AG04449 (cell line): ENCODE measurements at regions not wholly inside any gene's neighbourhood (a gene's known extent, or its start where the extent isn't known, plus 50 kb on each side); places are given as distances from the start of the nearest gene placed in this dataset.

Source experiments
- CTCF ChIA-PET: fragments of 350-600 bp; formaldehyde crosslinking; extraction: SDS; loops from one replicate; lab custom pipeline; 2021; ENCODE audit warnings: antibody characterized with exemption; lab: Yijun Ruan, JAX
- POLR2A ChIA-PET: fragments of 400-600, 350-600 bp; formaldehyde crosslinking; extraction: SDS; loops from one replicate; lab custom pipeline; 2020; ENCODE audit warnings: antibody characterized with exemption, inconsistent platforms; lab: Yijun Ruan, JAX
- DNase-seq: peaks from one replicate; pipeline ENCODE4 v3.0.0-alpha.2; 2010; ENCODE audit warnings: low read depth, low spot score
- H3K4me3 ChIP-seq: 2 replicates; pipeline ENCODE4 v1.5.1; 2011; ENCODE audit warnings: low read depth, mild to moderate bottlenecking, control low read depth, low read length
- CTCF ChIP-seq: IDR thresholded peaks from one replicate; pipeline ENCODE4 v1.5.1; 2011; ENCODE audit warnings: mild to moderate bottlenecking, moderate library complexity, low read length, control low read depth, inconsistent platforms; ENCODE audit not compliant: insufficient read depth; ENCODE audit errors: missing control alignments

DNA sequence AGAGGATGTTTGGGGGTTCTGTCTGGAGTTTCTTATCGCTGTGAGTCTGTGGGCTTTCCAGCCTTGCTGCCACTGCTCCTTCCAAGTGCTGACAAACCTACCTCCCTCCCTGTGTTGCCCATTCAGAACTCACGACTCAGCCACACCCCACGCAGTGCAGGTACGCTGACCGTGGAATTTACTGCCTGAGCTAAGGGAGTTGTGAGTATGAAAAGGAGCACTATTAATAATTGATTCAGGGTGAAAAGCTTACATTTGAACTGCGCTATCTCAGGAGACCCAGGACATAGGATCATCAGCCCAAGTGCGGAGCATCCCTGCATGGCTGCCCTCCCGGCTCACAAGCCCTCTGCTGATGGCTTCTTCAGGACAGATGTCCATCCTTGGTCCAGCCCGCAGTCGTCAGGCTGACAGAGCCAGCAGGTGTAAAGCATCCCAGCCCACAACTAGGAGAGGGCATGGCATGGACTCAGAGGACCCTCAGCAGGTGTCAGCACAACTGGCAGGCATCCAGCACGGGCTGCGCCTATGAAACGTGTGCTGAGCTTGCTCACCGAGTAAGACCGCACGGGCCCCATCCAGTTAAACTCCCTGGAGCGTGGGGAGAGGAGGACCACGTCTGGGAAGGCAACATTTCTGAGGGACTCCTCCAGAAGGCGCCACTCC, 244.0 kb downstream of the COL4A1 start:
- POLR2A ChIA-PET = no interaction called here
- no peak overlapping the region for H3K4me3 ChIP-seq
- DNase-seq = no peak
- CTCF ChIA-PET = no interaction called here
- no peak for TF ChIP-seq CTCF

- CTCF ChIA-PET = no interaction called here
- no peak for TF ChIP-seq CTCF
- no peak overlapping the region for H3K4me3 ChIP-seq
- POLR2A ChIA-PET = no interaction called here
- DNase-seq = no peak
These were observed 244.7 kb downstream of the COL4A1 start for GRCh38 chr13:110062077-110062776.

- no peak for DNase-seq
- no peak for TF ChIP-seq CTCF
- no peak overlapping the region for H3K4me3 ChIP-seq
- ChIA-PET POLR2A (no interaction called here), CTCF (no interaction called here)
These were observed 245.7 kb downstream of the COL4A1 start for GRCh38 chr13:110061270-110061669.

- POLR2A ChIA-PET = no interaction called here
- TF ChIP-seq CTCF = no peak
- CTCF ChIA-PET = no interaction called here
- H3K4me3 ChIP-seq = no peak overlapping the region
- no peak for DNase-seq
These were observed 249.9 kb downstream of the COL4A1 start for GRCh38 chr13:110057052-110057451.

GRCh38 chr13:110056640-110057039, 250.3 kb downstream of the COL4A1 start:
- H3K4me3 ChIP-seq = no peak overlapping the region
- ChIA-PET POLR2A (no interaction called here), CTCF (interaction anchor here (0.8 kb wide), 1 partner anchor 12 kb away, joined by 3 read pairs; no protein-coding TSS in a partner anchor)
- no peak for DNase-seq
- no peak for TF ChIP-seq CTCF

- ChIA-PET CTCF (no interaction called here), POLR2A (no interaction called here)
- H3K4me3 ChIP-seq = no peak overlapping the region
- no peak for TF ChIP-seq CTCF
- DNase-seq = no peak
These were observed 251.9 kb downstream of the COL4A1 start for GRCh38 chr13:110055089-110055488.
